Inferior parietal cortex (tissue), 1 donor: ENCODE measurements at regions not wholly inside any gene's neighbourhood (a gene's known extent, or its start where the extent isn't known, plus 50 kb on each side); places are given as distances from the start of the nearest gene placed in this dataset.

Source experiments
- DNase-seq: peaks from one replicate; pipeline ENCODE4 v3.0.0-alpha.2; 2016; ENCODE audit errors: extremely low spot score

DNA sequence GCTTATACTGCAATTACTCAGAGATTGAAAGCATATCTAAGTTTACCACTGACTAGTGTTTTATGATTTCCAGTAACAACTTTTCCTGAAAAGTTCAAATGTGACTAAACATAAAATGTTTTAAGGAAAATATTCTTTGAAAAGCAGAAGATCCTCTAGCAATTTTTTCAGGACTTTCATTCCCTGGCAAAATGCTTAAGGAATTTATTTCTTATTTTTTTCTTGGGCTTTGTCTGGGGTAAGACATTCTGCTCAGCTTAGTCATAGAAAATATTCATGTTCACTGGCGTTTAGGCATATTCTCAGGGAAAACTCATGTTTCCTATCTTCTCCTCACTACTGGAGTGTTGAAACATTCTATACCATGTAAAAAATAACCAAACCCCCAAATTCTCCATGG, 235.3 kb upstream of the CEP162 start:
- DNase-seq = no peak

DNA sequence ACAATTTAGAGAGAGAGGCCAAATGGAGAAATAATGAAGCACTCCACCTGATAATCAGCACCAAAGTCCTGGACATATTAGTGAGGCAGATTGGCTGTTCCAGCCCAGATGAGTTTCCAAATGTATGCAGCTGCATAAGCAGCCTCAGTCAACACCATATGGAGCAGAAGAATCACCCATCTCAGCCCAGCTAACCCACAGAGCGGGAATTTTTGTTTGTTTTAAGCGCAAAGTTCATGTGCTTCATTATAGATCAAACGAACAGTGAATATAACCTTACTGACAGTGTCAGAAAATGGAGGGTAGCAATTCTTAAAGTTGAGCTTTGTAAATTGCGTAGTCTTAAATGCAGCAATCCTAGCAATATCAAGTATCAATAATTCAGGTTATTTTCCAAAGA, 234.0 kb upstream of the CEP162 start:
- no peak for DNase-seq

DNA sequence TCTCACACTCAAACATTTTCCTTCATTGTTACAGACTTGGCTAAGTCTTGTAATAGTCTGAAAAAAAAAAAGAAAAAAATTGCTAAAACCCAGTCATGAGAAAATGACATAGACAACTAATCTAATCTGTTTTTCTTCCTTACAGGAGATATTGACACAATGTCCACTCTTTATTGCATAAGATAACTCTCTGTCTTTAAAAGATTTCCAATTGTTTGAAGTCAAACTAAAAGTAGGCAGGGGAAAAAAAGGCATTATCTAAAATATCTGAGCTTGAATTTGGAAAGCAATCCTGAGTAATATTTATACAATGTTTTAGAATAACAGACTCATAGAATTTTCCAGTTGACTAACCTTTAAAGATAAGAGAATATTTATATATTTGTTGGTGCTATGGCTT, 233.0 kb upstream of the CEP162 start:
- DNase-seq = no peak

DNA sequence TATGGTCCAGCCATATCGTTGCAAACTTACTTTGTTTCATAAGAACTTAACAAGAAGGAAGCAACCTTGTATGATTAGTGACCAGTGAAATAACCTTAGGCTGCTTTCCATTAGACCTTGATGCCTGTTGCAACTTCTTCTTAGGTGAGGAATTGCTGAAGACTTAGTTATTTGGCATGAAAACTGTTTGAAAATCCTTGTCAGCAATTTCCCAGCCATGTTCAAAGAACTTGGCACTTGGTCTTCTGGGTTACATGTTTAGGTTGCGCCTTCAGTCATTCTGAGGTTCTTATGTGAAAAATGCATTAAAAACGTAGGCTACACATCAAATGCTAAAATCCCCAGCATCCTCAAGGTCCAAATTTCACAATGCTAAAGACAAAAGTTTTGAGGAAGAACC, 232.0 kb upstream of the CEP162 start:
- DNase-seq = no peak

DNA sequence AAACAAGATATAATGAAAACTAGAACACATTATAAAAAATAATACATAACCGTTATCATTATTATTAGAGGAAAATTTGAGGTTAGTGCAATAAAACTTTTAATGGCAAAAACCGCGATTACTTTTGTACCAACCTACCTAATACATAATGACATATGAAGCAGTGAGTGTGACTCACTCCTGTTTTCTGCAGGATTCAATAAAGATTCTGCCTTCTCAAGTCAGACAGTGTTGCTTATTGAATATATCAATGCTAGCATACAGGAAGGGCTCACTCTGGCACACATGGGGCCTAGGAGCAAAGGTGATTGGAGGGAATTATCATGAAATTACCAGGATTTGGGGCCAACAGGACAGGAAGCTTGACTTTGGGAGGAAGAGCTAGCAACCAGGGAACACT, 230.8 kb upstream of the CEP162 start:
- no peak for DNase-seq

DNA sequence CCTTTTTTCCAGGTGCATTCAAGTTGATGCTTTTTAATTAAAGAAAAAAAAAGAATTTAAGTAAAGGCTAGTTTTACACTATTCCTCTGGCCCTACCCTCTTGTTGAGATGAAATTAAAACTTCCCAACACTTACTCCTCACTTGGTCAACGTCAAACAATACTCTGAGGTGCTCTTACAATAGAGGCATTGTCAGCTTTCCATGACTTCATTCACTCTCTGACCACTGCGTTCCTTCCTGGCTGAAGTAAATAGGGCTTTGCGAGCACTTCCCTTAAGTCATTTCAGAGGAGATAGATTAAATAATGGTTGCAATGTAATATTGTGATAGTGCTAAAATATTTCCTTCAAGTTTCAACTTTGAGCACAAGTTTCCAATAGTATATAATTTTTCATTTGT, 229.8 kb upstream of the CEP162 start:
- DNase-seq = no peak

DNA sequence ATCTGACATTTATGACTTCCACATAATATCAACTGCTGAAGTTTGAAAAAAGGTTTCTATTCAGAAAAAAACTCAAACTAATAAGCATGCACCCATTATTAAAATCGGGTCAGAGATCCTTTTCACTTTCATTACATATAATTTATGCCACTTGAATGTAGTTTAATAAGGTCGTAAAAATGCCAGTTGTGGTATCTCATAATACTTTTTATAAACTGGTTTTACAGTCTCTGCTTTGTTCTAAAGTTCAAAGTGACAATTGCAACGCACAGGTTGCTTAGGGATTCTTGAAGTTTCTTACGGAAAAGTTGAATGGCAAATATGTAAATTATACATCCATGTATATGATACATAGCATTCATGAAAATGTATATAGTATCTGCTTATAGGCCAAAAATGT, 229.4 kb upstream of the CEP162 start:
- DNase-seq = no peak

DNA sequence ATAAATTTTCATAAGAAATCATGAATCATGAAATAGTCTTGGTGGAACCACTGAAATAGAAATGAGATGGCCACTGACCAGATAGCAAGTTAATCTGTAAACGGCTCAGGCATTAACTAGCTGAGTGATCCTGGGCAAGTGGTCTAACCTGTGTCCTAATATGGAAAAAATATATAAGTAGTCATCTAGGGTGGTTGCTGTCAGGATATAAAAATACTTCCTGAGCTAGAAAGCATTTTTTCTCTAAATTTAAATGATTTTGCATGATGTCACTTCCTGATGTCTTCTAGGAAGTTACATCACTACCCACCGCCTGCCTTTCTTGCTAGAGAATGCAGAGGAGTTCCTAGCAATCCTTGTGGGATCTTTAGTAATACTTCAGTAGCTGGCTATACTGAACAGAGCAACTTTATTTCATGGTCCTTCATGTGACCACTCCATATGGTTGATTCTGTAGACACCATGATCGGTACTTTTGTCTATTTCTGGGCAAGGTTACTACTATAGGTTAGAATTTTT, 228.1 kb upstream of the CEP162 start:
- no peak for DNase-seq

DNA sequence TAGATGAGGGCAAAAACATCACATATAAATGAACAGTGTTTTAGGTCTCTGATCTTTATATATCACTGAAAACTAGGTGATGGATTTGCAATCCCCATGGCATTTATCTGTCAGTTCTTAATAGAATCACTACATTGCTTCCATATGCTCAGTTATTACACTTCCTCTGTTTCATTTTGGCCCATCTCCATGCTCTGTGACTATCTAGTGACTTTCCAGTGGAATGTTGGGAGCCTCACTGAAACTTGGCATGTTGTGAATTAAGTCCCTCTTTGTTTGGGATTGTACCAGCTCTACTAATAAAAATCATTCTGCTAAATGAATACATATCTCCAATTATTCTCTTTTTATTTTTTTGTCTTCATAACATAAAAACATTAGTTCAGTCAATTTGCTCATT, 226.1 kb upstream of the CEP162 start:
- no peak for DNase-seq

DNA sequence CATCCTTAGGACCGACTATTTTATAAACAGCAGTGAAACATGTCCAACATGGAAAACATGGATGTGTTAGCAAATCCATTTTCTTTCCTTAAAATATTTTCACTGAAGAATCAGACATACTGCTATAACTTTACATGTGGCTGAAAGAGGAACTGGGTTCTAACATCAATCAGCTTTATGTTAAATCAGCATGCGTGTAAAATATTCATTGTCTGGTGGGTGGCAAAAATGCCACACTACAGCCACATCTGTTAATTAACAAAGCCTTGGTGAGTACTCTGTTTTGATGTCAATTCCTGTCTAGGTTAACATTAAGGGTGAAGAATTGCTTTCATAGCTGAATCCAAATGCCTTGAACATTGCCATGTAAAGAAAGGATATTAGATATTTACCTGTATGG, 222.6 kb upstream of the CEP162 start:
- DNase-seq = no peak

DNA sequence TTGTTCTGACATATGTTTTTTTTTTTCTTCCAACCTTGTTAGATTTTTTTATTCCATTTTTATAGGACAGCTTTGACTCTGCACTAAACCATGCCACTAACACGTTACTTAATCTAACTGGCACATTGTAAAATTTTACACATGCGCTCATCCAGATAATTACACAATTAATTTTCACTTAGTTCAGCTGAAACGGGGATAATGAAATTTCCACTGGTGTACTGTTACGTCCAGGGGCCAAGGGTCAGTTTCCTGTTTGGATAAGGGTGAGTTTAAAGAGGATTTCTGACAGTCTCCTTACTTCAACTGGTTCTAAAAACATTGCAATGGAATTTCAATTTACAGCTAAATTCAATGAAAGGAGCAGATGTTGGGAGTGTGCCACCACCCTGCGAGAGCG, 221.8 kb upstream of the CEP162 start:
- no peak for DNase-seq

DNA sequence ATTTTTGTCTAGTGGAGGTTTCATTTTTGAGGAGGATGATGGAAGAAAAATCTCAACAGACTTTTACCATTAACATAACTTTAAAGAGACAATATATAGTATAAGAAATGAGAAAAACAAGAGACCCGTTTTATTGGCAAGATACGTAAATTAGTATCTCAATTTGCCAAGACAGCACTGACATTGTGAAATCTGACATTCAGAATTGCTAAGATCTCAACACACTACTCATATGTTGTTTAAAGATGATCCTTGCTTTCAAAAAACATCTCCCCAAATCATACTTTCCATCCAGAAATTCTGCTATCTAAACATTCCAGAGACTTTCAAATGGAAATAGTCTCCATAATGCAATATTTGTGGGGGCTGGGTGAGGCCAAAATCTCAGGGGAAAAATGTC, 220.9 kb upstream of the CEP162 start:
- DNase-seq = no peak

DNA sequence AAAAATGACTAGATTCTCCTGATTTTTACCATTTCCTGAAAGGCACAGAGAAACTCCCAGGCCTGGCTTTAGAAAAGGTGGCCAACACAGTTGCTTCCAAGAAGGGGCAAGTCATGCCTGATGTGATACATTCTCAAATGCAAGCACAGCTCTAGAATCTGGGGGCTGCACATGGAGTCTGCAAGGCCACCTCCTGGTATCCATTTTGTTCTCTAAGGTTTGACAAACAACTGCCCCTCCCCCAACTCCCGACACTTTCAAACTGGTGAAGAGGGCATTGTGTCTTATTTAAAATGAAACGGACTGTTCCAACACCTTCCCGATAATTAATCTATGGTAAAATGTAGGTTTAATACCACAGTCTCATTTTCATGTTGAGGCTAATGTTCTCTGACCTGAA, 220.2 kb upstream of the CEP162 start:
- no peak for DNase-seq

DNA sequence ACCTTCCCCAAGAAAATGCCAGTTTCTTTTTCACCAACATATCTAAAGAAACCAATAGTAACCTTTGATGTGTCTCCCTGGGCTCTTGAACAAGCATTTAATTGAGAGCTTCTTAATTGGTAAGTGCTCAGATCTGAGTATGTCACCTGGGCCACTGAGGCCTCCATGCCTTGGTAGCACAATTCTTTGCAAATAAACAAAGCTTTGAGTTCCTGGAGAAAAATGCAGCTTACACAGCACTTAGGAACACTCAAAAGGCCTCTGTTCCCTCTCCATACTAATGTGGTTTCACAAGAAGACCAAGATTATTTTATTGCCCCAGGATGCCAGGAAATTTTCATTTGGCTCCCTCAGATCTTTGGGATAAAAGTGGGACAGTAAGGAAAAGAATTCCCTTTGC, 217.6 kb upstream of the CEP162 start:
- no peak for DNase-seq

DNA sequence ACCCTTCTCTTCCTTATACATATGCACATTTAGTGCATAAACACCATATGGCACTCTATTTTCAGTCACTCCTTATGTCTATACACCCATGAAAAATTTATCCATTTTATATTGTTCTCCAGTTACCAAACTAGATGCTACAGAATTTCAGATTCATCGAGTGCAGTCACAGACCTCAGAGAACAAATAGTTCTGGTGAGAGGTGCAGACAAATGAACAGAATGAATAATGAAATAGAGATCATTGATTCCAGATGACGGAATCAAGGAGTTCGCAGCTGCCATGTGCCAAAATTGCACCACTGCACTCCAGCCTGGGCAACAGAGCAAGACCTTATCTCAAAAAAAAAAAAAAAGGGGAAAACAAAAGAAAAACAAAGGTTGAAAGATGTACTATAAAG, 214.8 kb upstream of the CEP162 start:
- DNase-seq = no peak

DNA sequence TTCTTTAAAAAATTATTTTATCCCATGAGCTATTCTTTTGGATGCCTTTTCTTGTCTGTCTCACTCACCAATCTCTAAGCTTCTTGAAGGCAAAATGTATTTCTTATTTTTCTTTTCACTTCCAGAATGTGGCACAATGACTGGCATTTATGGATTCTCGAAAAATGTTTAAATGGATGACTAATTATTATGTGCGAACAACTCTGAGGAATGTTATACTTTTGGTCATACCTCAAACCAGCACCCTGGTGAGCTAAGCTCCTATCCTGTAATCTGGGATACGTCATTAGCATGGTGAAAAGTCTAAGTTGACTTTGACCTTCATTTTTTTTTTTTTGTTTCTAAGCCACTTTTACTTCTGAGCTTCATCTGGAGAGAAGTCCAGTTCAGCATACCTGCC, 214.0 kb upstream of the CEP162 start:
- no peak for DNase-seq

DNA sequence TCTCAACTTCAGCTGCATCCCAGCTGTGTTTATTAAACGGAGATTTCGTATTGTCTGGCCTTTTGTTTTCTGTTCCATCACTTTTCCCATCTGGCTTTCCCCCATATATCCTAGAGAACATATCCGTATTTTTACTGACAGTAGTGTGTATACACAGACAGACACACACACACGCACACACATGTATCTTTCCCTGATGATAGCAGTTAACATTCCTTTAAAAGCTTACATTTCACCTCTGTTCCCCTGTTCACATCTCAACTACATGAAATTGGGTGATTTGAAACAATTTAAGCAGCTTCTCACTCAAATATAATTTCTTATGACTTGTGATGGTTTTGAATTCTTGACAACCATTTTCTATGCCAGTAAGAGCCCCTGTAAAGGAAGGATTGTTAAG, 207.1 kb upstream of the CEP162 start:
- no peak for DNase-seq

DNA sequence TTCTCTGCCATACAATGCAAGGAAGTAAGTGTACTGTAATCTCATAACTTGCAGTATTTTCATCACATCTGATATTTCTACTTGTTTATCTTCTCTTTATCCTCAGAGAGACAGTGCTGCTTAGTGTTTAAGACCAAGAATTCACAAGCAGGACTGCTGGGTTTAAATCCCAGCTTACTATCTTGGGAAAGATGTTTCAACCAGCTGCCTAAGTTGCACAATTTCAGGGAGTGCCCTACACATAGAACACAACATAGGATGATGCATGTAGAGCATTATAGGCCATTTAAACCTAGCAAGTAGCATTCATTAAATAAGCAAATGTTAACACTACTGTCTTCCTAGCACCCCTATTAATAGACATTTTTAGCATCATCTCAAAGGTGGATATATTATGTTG, 205.2 kb upstream of the CEP162 start:
- no peak for DNase-seq

DNA sequence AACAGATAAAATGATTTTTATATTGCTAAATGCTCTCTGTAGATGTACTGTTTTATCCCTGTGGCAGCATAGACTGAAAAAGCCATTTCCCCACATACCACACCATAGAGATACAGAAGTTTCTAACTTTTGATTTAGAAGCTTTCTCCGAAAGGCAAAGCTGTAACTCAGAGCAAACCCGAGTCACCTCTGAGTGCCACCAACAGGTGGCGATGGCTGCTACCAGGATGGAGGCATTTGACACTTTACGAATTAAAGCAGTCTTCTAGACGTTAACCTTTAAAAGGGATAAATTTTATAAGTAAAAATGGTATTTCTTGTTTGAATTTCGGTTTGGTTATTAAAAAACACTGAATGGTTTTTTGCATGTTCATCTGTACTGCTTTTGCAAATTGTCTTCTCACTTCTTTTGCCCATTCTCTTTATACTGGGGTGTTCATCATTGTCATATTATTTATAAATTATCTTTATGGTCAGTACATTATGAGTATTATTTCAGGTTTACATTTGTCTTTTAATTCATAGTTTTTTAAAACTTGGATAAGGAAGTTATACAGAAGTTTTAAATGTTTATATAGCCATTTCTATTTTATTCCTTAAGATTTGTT, 201.0 kb upstream of the CEP162 start:
- peak; percentile 34 for DNase-seq

DNA sequence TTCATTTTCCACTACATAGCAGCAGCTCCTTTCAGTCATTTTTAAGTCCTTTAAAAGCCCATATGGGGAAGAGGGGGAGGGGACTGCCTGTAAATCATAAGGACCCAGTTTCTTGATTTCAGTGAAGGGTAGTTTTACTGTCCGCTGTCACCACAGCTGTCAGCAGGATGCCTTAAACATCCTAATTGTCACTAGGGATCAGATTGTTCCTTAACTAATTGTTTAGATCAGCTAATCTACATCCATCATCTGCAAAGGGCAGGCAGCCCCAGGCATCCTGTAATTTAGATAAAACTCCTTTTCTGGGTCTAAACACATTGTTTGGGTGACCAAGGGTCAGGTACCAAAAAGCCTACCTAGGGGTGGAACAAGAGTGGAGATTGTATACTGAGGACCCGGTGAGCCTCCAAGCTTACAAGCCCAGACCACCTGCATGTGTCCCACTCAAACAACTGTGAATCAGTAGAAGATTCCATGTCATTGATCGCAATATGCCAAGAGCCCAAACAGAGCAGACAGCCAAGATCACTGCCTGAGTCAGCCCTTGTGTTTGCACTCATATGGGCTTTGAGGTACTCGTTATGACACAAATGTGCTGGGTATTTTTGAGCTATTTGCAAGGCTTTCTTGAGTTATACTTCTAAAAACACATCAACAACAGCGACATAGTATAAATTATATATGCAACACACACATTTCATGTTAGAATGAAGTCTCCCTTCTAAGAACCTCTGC, 198.7 kb upstream of the CEP162 start:
- no peak for DNase-seq

DNA sequence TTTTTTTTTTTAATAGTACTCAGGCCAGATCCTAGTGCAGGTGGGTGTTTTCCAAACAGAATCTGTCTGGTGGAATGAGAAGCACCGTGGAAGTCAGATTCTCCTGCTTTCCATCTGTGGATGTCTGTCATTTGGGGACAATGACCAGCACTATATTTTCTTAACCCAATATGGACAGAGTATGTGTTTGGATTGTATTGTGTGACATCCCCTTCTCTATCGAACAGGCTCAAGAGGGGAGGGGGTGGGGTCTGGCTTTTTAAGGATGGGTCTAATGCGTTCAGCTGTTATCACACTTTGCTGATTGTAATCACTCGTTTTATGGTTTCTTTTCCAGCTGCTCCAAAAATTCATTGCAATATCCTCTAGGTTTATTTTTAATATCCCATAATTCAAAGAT, 197.5 kb upstream of the CEP162 start:
- DNase-seq = no peak

DNA sequence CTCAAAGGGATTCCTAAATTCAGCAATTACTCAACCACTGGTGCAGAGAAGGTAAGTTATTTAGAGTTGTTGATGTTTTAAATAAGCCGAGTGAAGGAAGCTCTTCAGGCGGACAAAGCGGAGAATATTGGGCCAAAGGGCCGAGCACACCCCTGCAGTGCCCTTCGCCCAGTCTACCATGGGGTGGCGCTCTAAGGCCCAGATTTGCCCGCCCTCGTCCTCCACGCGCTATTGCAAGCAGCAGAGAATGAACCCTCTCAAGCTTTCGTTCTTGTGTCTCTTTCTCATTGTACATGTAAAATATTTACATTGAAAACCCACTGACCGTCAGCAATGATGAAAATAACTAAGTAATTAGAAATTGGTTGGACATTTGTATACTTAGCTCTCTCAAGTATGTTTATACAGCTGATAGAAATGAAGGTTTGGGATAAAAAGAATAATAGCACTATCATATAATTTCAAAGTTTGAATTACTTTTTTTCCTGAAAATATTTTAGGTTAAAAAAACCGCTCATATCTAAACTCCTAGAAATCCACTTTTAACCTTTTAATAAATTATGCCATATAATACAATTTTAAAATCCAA, 195.0 kb upstream of the CEP162 start:
- DNase-seq = peak; percentile 17

DNA sequence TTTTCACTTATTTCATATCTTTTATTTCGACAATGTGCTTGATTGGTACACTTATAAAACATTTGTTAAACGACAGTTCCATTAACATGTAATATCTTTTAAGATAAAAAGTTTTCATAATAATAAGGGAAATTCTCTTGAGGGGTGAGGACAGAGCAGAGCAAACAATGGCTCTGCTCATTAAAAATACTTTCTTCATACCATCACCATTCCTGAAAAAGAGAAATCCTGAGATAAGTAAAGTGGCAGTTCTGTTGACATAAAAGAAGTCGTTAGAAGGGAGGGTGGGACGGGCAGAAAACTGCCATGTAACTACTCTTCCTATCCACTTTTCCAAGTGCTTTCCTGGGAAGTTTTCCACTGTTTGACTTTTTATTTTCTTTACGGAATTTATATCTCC, 193.6 kb upstream of the CEP162 start:
- no peak for DNase-seq
